ENCODE measurements at regions not wholly inside any gene's neighbourhood (a gene's known extent, or its start where the extent isn't known, plus 50 kb on each side); places are given as distances from the start of the nearest gene placed in this dataset.

GRCh38 chrX:51155566-51155965 is 177.1 kb upstream of the NUDT10 start:
- TF ChIP-seq CTCF (IDR thresholded peaks at IDR 0.05) (no peak), SIN3A (IDR thresholded peaks at IDR 0.05; ENCODE audit: borderline replicate concordance, insufficient read depth, low read depth, low read length) (no peak), REST (IDR thresholded peaks at IDR 0.05; ENCODE audit: insufficient read depth in 1 of 2, low read depth in 2 of 2, low read length in 1 of 2) (no peak), POLR2AphosphoS5 (IDR thresholded peaks at IDR 0.05; ENCODE audit: low read depth, low read length) (no peak)
